ENCODE measurements at regions not wholly inside any gene's neighbourhood (a gene's known extent, or its start where the extent isn't known, plus 50 kb on each side); places are given as distances from the start of the nearest gene placed in this dataset.

- H3K36me3 Mint-ChIP-seq (ENCODE audit: low read depth), result no peaks in the 10 kb centered on the region
- no peaks in the 10 kb centered on the region for H3K4me1 Mint-ChIP-seq
- intact Hi-C loops (cut with micrococcal nuclease), result no loop called here
- no peak for DNase-seq
- CTCF ChIA-PET, result no interaction called here
- H3K4me3 Mint-ChIP-seq, result no peak overlapping the region
- POLR2A ChIA-PET, result no interaction called here
- ATAC-seq (ENCODE audit: low read depth), result no peak
- H3K27ac Mint-ChIP-seq, result no peak overlapping the region
- peaks cover 11% of the 10 kb centered on the region for H3K9me3 Mint-ChIP-seq
- H3K27me3 Mint-ChIP-seq, result no peaks in the 10 kb centered on the region
- TF ChIP-seq, protein P1, sequence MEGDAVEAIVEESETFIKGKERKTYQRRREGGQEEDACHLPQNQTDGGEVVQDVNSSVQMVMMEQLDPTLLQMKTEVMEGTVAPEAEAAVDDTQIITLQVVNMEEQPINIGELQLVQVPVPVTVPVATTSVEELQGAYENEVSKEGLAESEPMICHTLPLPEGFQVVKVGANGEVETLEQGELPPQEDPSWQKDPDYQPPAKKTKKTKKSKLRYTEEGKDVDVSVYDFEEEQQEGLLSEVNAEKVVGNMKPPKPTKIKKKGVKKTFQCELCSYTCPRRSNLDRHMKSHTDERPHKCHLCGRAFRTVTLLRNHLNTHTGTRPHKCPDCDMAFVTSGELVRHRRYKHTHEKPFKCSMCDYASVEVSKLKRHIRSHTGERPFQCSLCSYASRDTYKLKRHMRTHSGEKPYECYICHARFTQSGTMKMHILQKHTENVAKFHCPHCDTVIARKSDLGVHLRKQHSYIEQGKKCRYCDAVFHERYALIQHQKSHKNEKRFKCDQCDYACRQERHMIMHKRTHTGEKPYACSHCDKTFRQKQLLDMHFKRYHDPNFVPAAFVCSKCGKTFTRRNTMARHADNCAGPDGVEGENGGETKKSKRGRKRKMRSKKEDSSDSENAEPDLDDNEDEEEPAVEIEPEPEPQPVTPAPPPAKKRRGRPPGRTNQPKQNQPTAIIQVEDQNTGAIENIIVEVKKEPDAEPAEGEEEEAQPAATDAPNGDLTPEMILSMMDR (IDR thresholded peaks at IDR 0.05), result no peak
Observed at GRCh38 chr4:23260511-23260910, 567.8 kb downstream of the GBA3 start.

DNA sequence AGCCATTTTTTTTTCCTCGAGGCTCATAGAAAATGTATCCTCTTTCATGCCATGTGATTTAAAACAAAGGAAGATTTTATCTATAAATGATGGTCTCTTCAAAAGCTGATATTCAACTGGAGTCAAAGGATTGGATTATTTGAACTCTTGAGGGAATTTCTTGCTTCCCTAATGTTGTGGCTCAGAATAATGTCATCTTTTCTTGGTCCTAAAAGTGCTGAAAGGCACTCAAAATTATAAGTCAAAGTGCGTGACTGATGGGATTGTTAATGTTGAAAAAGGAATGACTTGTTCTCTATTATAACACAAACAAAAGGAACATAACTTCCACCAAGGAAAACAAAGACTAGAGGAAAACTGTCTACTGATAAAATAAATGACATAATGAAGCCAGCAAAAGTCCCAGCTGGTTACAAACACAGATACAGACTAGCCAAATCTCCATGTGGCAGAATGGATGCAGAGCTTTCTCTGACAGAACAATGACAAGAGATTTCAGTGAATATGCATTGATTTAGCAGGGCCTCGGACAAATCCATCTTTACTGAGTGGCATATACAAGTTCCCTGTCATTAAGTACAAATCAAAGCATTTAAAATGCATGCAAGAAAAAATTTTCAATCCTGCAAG lies 552.6 kb downstream of the GBA3 start:
- no peak for ATAC-seq (ENCODE audit: low read depth)
- TF ChIP-seq, protein P1 (IDR thresholded peaks at IDR 0.05), result no peak
- POLR2A ChIA-PET, result no interaction called here
- H3K36me3 Mint-ChIP-seq (ENCODE audit: low read depth), result no peaks in the 10 kb centered on the region
- H3K4me3 Mint-ChIP-seq, result no peak overlapping the region
- no peaks in the 10 kb centered on the region for H3K27me3 Mint-ChIP-seq
- CTCF ChIA-PET, result no interaction called here
- no peak for DNase-seq
- H3K4me1 Mint-ChIP-seq, result no peaks in the 10 kb centered on the region
- no peaks in the 10 kb centered on the region for H3K9me3 Mint-ChIP-seq
- no peak overlapping the region for H3K27ac Mint-ChIP-seq
- intact Hi-C loops (cut with micrococcal nuclease), result no loop called here

DNA sequence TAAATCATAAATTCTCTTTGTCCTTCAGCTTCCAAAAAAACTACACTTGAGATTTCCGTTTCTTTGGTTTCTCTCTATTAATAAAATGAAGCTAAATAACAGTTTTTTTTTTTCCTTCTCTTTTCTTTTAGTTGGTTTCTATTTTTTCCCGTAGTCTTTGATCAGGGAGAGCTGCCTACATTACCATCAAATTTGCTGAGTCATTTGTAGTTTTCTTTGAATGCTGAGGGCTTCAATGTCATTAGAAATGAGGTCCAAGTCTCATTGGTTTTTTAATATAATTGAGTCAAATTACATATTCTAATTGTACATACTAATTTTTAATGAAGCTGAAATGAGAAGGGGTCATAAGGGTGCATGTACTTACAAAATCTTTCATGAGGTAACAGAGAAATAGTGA lies 550.2 kb downstream of the GBA3 start:
- H3K27ac Mint-ChIP-seq, result no peak overlapping the region
- no peaks in the 10 kb centered on the region for H3K4me1 Mint-ChIP-seq
- intact Hi-C loops (cut with micrococcal nuclease), result no loop called here
- H3K4me3 Mint-ChIP-seq, result no peak overlapping the region
- TF ChIP-seq, protein P1 (IDR thresholded peaks at IDR 0.05), result no peak
- ATAC-seq (ENCODE audit: low read depth) (no peak), DNase-seq (no peak)
- CTCF ChIA-PET, result no interaction called here
- H3K9me3 Mint-ChIP-seq, result no peaks in the 10 kb centered on the region
- POLR2A ChIA-PET, result no interaction called here
- H3K36me3 Mint-ChIP-seq (ENCODE audit: low read depth), result no peaks in the 10 kb centered on the region
- H3K27me3 Mint-ChIP-seq, result no peaks in the 10 kb centered on the region

- TF ChIP-seq, protein P1 (IDR thresholded peaks at IDR 0.05), result no peak
- intact Hi-C loops (cut with micrococcal nuclease), result no loop called here
- Mint-ChIP-seq H3K27me3 (no peaks in the 10 kb centered on the region), H3K9me3 (peaks cover 3% of the 10 kb centered on the region), H3K4me1 (no peaks in the 10 kb centered on the region), H3K36me3 (ENCODE audit: low read depth) (no peaks in the 10 kb centered on the region), H3K27ac (no peak overlapping the region), H3K4me3 (no peak overlapping the region)
- DNase-seq (no peak), ATAC-seq (ENCODE audit: low read depth) (no peak)
- ChIA-PET POLR2A (no interaction called here), CTCF (no interaction called here)
Observed at GRCh38 chr4:23241408-23241807, 548.7 kb downstream of the GBA3 start.

DNA sequence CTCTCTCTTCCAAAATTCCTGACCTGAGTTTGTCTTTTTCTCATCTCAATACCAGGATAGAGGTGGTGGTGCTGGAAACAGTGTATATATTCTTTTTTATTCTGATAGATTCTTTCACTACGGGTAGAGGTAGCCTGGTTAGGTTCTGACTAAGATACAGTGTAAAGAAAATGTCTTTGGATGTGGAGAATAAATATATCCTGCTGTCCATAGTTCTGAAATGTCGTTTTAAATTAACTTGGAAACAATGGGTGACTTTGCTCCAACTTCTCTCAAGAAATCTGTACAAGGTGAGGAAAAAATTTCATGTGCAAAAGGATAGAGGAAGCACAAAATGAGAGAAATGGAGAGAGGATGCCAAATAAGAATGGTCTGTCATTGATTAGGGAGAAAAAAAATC lies 546.1 kb downstream of the GBA3 start:
- Mint-ChIP-seq H3K27me3 (no peaks in the 10 kb centered on the region), H3K36me3 (ENCODE audit: low read depth) (no peaks in the 10 kb centered on the region), H3K4me3 (no peak overlapping the region), H3K27ac (no peak overlapping the region), H3K9me3 (peaks cover 5% of the 10 kb centered on the region), H3K4me1 (no peaks in the 10 kb centered on the region)
- TF ChIP-seq, protein P1 (IDR thresholded peaks at IDR 0.05), result no peak
- ChIA-PET POLR2A (no interaction called here), CTCF (no interaction called here)
- DNase-seq (no peak), ATAC-seq (ENCODE audit: low read depth) (no peak)
- intact Hi-C loops (cut with micrococcal nuclease), result no loop called here

Data from activated B cell treated with CpG ODN at 0.5 μM for 24 hours (primary cell).